GM21529 (cell line): ENCODE measurements at regions not wholly inside any gene's neighbourhood (a gene's known extent, or its start where the extent isn't known, plus 50 kb on each side); places are given as distances from the start of the nearest gene placed in this dataset.
"Not testable (repeated sequence)": the region's sequence is repeated elsewhere in the genome, so short reads cannot be mapped to it uniquely, and the experiment has no call there.

Experiments used
- ATAC-seq: cut with Tn5 transposase; IDR thresholded peaks from one replicate; pipeline ENCODE4 v1.9.1; 2021; ENCODE audit not compliant: unreplicated experiment

GRCh38 chr16:51984395-51984794 lies 562.5 kb downstream of the TOX3 start:
- no peak for ATAC-seq

- ATAC-seq = no peak
Measured at GRCh38 chr16:51982715-51983680, 563.9 kb downstream of the TOX3 start.

GRCh38 chr16:51981725-51982124 lies 565.2 kb downstream of the TOX3 start:
- ATAC-seq = no peak

- not testable (repeated sequence) for ATAC-seq
Measured at GRCh38 chr16:51977506-51977905, 569.4 kb downstream of the TOX3 start.

- ATAC-seq = no peak
Measured at GRCh38 chr16:51971184-51971583, 575.8 kb downstream of the TOX3 start.

GRCh38 chr16:51968749-51969148 lies 578.2 kb downstream of the TOX3 start:
- ATAC-seq = no peak

GRCh38 chr16:51967646-51968045 lies 579.3 kb downstream of the TOX3 start:
- no peak for ATAC-seq

- ATAC-seq = no peak
Measured at GRCh38 chr16:51960931-51961330, 586.0 kb downstream of the TOX3 start.

- ATAC-seq = no peak
Measured at GRCh38 chr16:51953286-51953985, 593.5 kb downstream of the TOX3 start.

GRCh38 chr16:51952500-51952899 lies 594.4 kb downstream of the TOX3 start:
- no peak for ATAC-seq

- ATAC-seq = no peak
Measured at GRCh38 chr16:51951668-51952298, 595.2 kb downstream of the TOX3 start.

GRCh38 chr16:51950118-51950780 lies 596.7 kb downstream of the TOX3 start:
- no peak for ATAC-seq

- no peak for ATAC-seq
Measured at GRCh38 chr16:51949282-51949681, 597.7 kb downstream of the TOX3 start.

- ATAC-seq = no peak
Measured at GRCh38 chr16:51941412-51941811, 605.5 kb downstream of the TOX3 start.

GRCh38 chr16:51940183-51940582 lies 606.8 kb downstream of the TOX3 start:
- ATAC-seq = no peak

- no peak for ATAC-seq
Measured at GRCh38 chr16:51939378-51939871, 607.5 kb downstream of the TOX3 start.

GRCh38 chr16:51938861-51939260 lies 608.1 kb downstream of the TOX3 start:
- no peak for ATAC-seq

- ATAC-seq = no peak
Measured at GRCh38 chr16:51937771-51938170, 609.2 kb downstream of the TOX3 start.

- no peak for ATAC-seq
Measured at GRCh38 chr16:51936846-51937245, 610.1 kb downstream of the TOX3 start.

- no peak for ATAC-seq
Measured at GRCh38 chr16:51932317-51932716, 614.6 kb downstream of the TOX3 start.

GRCh38 chr16:51931653-51932052 lies 615.3 kb downstream of the TOX3 start:
- ATAC-seq = no peak
